ENCODE measurements at regions not wholly inside any gene's neighbourhood (a gene's known extent, or its start where the extent isn't known, plus 50 kb on each side); places are given as distances from the start of the nearest gene placed in this dataset.

DNA sequence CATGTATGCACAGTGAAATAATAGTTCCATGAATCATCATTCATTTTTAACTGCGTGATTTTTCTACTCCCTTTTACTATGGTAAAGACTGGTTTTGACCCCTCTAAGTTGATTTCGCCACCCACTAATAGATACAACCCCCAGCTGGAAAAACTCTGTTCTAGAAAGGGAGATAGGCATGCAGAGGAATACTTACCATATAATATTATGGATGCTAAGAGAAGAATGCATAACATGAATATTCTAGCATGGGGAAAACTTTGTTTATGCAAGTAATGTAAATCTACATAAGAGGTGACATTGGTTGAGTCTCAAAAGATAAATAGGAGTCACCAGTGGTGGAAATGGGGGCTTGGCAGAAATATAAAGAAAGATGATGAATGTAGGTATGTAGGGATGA lies 97.3 kb upstream of the MBL2 start:
- DNase-seq: no peak

- no peak for DNase-seq
Measured at GRCh38 chr10:52865213-52865612, 92.6 kb upstream of the MBL2 start.

- DNase-seq: peak; percentile 78
Measured at GRCh38 chr10:52864201-52865106, 91.9 kb upstream of the MBL2 start.

DNA sequence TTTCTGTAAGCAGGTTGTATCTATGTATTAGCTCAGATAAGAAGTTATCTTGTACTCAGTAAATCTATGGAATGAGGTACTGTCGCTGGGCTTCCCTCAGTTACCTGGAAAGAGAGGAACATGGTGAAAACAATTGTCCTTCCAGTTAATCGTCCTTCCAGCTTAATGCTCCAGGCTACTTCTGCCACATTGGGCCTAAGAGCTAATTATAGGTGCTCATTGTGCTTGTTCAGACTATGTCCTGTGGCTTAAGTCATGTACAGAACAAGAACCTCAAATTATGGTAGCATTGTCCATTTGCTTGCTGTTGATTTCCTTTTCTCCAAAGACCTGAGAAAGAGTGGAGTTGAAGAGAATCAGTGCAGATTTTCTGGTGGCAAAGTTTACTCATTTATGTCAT lies 86.1 kb upstream of the MBL2 start:
- DNase-seq: no peak

GRCh38 chr10:52855546-52856325 lies 83.2 kb upstream of the MBL2 start:
- peak; percentile 61 for DNase-seq

DNA sequence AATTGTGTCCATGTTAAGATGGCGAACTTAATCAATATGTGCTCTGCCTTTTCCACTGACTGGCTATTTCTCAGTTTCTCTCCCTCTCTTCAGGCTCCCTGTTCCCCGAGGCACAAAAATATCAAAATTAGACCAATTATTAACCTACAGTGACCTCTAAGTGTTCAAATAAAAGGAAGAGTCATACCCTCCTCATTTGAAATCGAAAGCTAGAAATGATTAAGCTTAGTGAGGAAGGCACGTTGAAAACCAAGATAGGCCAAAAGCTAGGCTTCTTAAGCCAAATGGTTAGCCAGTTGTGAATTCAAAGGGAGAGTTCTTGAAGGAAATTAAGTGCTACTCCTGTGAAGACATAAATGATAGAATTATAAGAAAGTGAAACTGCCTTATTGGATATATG lies 81.1 kb upstream of the MBL2 start:
- no peak for DNase-seq

DNA sequence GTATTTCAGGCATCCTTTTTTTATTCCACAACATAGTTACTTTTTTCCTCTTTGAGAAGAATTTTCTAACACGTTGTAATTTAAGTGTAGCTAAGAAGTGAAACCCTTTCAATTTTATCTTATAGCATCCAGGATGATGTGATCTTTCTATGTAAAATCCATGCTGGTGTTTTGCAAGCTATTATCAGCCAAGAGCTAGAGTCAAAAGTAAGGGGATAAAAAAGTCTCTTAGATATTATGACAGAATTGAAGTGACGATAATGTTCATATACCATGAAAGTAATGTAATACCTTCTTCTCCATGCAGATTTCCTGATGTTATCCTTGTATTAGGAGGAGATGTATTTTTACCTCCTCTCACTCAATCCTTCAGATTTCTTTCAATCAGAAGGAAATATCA lies 64.2 kb upstream of the MBL2 start:
- DNase-seq: no peak
